SK-N-SH treated with all-trans-retinoic acid at 6 μM for 48 hours (cell line): ENCODE measurements at regions not wholly inside any gene's neighbourhood (a gene's known extent, or its start where the extent isn't known, plus 50 kb on each side); places are given as distances from the start of the nearest gene placed in this dataset.
"Not testable (repeated sequence)": the region's sequence is repeated elsewhere in the genome, so short reads cannot be mapped to it uniquely, and the experiment has no call there.

ENCODE experiments used
- ATAC-seq: fragments of 200-7000 bp; cut with Tn5 transposase; 3 replicates; pipeline ENCODE4 v1.9.1; 2020; ENCODE audit warnings: mild to moderate bottlenecking, moderate library complexity
- ARNTL ChIP-seq: fragments of 450-650 bp; formaldehyde crosslinking; IDR thresholded peaks from 2 replicates; pipeline ENCODE4 v1.5.0; 2020; ENCODE audit warnings: low read depth, mild to moderate bottlenecking, moderate library complexity, borderline replicate concordance
- CSDC2 ChIP-seq: fragments of 250-450 bp; sonication (Bioruptor Pico); IDR thresholded peaks from 2 replicates; pipeline ENCODE4 v1.5.0; 2020; ENCODE audit warnings: mild to moderate bottlenecking, moderate library complexity
- ESRRG ChIP-seq: fragments of 250-450 bp; sonication (Bioruptor Pico); IDR thresholded peaks from 2 replicates; pipeline ENCODE4 v1.6.1; 2021; ENCODE audit warnings: mild to moderate bottlenecking
- GLIS3 ChIP-seq: fragments of 250-450 bp; sonication (Bioruptor Pico); IDR thresholded peaks from 2 replicates; pipeline ENCODE4 v1.5.0; 2020; ENCODE audit warnings: mild to moderate bottlenecking, moderate library complexity
- ISL1 ChIP-seq: fragments of 250-450 bp; sonication (Bioruptor Pico); IDR thresholded peaks from 2 replicates; pipeline ENCODE4 v2.1.2; 2022; ENCODE audit warnings: mild to moderate bottlenecking, moderate library complexity
- OSR1 ChIP-seq: fragments of 250-450 bp; sonication (Bioruptor Pico); IDR thresholded peaks from 2 replicates; pipeline ENCODE4 v1.8.0; 2022; ENCODE audit warnings: moderate library complexity, mild to moderate bottlenecking, inconsistent platforms
- POU6F1 ChIP-seq: fragments of 250-450 bp; sonication (Bioruptor Pico); IDR thresholded peaks from 2 replicates; pipeline ENCODE4 v1.8.0; 2021; ENCODE audit warnings: low read depth, mild to moderate bottlenecking, moderate library complexity, borderline replicate concordance
- PPARA ChIP-seq: fragments of 250-450 bp; sonication (Bioruptor Pico); IDR thresholded peaks from 2 replicates; pipeline ENCODE4 v1.5.0; 2020; ENCODE audit warnings: mild to moderate bottlenecking, borderline replicate concordance
- RARB ChIP-seq: fragments of 250-450 bp; sonication (Bioruptor Pico); IDR thresholded peaks from 2 replicates; pipeline ENCODE4 v1.8.0; 2021; ENCODE audit warnings: mild to moderate bottlenecking, moderate library complexity
- SNAI2 ChIP-seq: fragments of 250-450 bp; sonication (Bioruptor Pico); IDR thresholded peaks from 2 replicates; pipeline ENCODE4 v1.5.0; 2020; ENCODE audit warnings: mild to moderate bottlenecking, moderate library complexity
- TOX ChIP-seq: fragments of 250-450 bp; sonication (Bioruptor Pico); IDR thresholded peaks from 2 replicates; pipeline ENCODE4 v1.8.0; 2021; ENCODE audit warnings: mild to moderate bottlenecking, moderate library complexity, borderline replicate concordance
- ZC3H10 ChIP-seq: fragments of 250-450 bp; sonication (Bioruptor Pico); IDR thresholded peaks from 2 replicates; pipeline ENCODE4 v1.5.1; 2021; ENCODE audit warnings: mild to moderate bottlenecking, moderate library complexity
- ZFP3 ChIP-seq: fragments of 250-450 bp; sonication (Bioruptor Pico); IDR thresholded peaks from 2 replicates; pipeline ENCODE4 v1.5.0; 2020; ENCODE audit warnings: mild to moderate bottlenecking, moderate library complexity
- ZFP30 ChIP-seq: fragments of 450-650 bp; formaldehyde crosslinking; IDR thresholded peaks from 2 replicates; pipeline ENCODE4 v1.5.0; 2022; ENCODE audit warnings: mild to moderate bottlenecking, moderate library complexity
- ZNF565 ChIP-seq: fragments of 450-650 bp; formaldehyde crosslinking; conservative IDR thresholded peaks from 2 replicates; pipeline ENCODE4 v1.5.0; 2020; ENCODE audit warnings: low read depth, mild to moderate bottlenecking, moderate library complexity
- ZNF70 ChIP-seq: fragments of 450-650 bp; formaldehyde crosslinking; IDR thresholded peaks from 2 replicates; pipeline ENCODE4 v1.5.0; 2020; ENCODE audit warnings: mild to moderate bottlenecking, moderate library complexity
- TF ChIP-seq, protein P1 (sequence below): fragments of 250-450 bp; sonication (Bioruptor Pico); IDR thresholded peaks from 2 replicates; pipeline ENCODE4 v1.8.0; 2020; ENCODE audit warnings: mild to moderate bottlenecking, moderate library complexity, borderline replicate concordance
- TF ChIP-seq, protein P2 (sequence below): fragments of 250-450 bp; sonication (Bioruptor Pico); IDR thresholded peaks from 2 replicates; pipeline ENCODE4 v1.5.1; 2021; ENCODE audit warnings: mild to moderate bottlenecking, moderate library complexity
- TF ChIP-seq, protein P3 (sequence below): fragments of 250-450 bp; sonication (Bioruptor Pico); IDR thresholded peaks from 2 replicates; pipeline ENCODE4 v1.5.1; 2020; ENCODE audit warnings: low read depth, mild to moderate bottlenecking, moderate library complexity

GRCh38 chrX:150229030-150229429, 134.1 kb upstream of the MAMLD1 start:
- TF ChIP-seq SNAI2 (CRISPR knock-in tag) (no peak), RARB (CRISPR knock-in tag) (no peak), GLIS3 (CRISPR knock-in tag) (no peak), ARNTL (CRISPR knock-in tag) (no peak)
- no peak for ATAC-seq

- ATAC-seq, result no peak
Observed at GRCh38 chrX:150229481-150229880, 133.6 kb upstream of the MAMLD1 start.

GRCh38 chrX:150230952-150231351, 132.2 kb upstream of the MAMLD1 start:
- not testable (repeated sequence) for ATAC-seq

More at GRCh38 chrX:150229481-150229880, 133.6 kb upstream of the MAMLD1 start:
- TF ChIP-seq TOX (CRISPR knock-in tag) (no peak), ZC3H10 (no peak), ISL1 (CRISPR knock-in tag) (no peak), ZFP3 (CRISPR knock-in tag) (no peak), PPARA (CRISPR knock-in tag) (no peak), ZNF565 (CRISPR knock-in tag) (no peak), ZFP30 (no peak), CSDC2 (CRISPR knock-in tag) (no peak)
- TF ChIP-seq, protein P1, sequence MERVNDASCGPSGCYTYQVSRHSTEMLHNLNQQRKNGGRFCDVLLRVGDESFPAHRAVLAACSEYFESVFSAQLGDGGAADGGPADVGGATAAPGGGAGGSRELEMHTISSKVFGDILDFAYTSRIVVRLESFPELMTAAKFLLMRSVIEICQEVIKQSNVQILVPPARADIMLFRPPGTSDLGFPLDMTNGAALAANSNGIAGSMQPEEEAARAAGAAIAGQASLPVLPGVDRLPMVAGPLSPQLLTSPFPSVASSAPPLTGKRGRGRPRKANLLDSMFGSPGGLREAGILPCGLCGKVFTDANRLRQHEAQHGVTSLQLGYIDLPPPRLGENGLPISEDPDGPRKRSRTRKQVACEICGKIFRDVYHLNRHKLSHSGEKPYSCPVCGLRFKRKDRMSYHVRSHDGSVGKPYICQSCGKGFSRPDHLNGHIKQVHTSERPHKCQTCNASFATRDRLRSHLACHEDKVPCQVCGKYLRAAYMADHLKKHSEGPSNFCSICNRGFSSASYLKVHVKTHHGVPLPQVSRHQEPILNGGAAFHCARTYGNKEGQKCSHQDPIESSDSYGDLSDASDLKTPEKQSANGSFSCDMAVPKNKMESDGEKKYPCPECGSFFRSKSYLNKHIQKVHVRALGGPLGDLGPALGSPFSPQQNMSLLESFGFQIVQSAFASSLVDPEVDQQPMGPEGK (CRISPR knock-in tag), result no peak
- TF ChIP-seq, protein P2, sequence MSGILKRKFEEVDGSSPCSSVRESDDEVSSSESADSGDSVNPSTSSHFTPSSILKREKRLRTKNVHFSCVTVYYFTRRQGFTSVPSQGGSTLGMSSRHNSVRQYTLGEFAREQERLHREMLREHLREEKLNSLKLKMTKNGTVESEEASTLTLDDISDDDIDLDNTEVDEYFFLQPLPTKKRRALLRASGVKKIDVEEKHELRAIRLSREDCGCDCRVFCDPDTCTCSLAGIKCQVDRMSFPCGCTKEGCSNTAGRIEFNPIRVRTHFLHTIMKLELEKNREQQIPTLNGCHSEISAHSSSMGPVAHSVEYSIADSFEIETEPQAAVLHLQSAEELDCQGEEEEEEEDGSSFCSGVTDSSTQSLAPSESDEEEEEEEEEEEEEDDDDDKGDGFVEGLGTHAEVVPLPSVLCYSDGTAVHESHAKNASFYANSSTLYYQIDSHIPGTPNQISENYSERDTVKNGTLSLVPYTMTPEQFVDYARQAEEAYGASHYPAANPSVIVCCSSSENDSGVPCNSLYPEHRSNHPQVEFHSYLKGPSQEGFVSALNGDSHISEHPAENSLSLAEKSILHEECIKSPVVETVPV (CRISPR knock-in tag), result no peak
- TF ChIP-seq, protein P3, sequence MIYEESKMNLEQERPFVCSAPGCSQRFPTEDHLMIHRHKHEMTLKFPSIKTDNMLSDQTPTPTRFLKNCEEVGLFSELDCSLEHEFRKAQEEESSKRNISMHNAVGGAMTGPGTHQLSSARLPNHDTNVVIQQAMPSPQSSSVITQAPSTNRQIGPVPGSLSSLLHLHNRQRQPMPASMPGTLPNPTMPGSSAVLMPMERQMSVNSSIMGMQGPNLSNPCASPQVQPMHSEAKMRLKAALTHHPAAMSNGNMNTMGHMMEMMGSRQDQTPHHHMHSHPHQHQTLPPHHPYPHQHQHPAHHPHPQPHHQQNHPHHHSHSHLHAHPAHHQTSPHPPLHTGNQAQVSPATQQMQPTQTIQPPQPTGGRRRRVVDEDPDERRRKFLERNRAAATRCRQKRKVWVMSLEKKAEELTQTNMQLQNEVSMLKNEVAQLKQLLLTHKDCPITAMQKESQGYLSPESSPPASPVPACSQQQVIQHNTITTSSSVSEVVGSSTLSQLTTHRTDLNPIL (CRISPR knock-in tag), result no peak

- not testable (repeated sequence) for ATAC-seq
Observed at GRCh38 chrX:150231368-150231767, 131.7 kb upstream of the MAMLD1 start.

DNA sequence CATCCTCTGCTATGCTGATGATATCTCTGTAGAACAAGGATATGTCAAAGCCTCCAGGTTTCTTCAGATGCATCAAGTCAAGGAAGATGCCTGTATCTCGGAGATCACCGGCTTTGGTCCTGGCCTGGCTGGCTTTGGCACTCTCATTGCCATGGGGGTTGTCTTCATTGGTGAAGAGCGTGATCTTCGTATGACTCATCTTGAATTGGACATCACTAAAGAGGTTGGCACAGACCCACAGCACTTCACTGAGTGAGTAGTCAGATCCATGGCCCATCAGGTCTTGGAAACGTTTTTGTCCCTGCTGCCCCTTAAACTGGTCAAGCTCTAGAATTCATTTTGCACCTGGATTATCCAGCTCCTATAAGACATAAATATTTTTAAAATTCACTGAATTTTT, 130.9 kb upstream of the MAMLD1 start:
- peak; percentile 32; the same call in 2 of the 3 replicates for ATAC-seq

DNA sequence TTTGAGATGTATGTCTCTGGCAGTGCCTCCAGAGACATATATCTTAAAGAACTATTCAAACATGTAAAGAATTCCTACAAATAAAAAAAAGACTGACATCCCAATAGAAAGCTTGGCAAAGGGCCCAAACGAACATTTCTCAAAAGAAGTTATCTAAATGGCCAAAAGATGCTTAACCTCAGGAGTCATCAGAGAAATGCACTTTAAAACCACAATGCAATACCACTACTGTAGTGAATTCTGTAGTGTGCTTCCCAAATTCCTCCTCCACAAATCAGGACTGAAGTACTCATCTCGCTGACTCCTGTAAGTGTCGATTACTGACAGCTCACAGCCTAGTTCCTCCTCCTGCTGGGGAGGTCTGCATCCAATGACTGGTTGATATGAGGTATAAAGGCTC, 129.0 kb upstream of the MAMLD1 start:
- TF ChIP-seq ISL1 (CRISPR knock-in tag), result peak; percentile 69
- no peak for TF ChIP-seq TOX (CRISPR knock-in tag)
- peak; percentile 63; the same call in 2 of the 3 replicates for ATAC-seq

GRCh38 chrX:150236327-150236726, 126.8 kb upstream of the MAMLD1 start:
- no peak for ATAC-seq
- TF ChIP-seq OSR1 (no peak), ISL1 (CRISPR knock-in tag) (no peak), ESRRG (CRISPR knock-in tag) (no peak), ZFP3 (CRISPR knock-in tag) (no peak), ZC3H10 (no peak), POU6F1 (CRISPR knock-in tag) (no peak), ZNF565 (CRISPR knock-in tag) (no peak), CSDC2 (CRISPR knock-in tag) (no peak), ZNF70 (CRISPR knock-in tag) (no peak)
- TF ChIP-seq, protein P1 (CRISPR knock-in tag), result no peak
